Natural killer cell (primary cell): ENCODE measurements at regions not wholly inside any gene's neighbourhood (a gene's known extent, or its start where the extent isn't known, plus 50 kb on each side); places are given as distances from the start of the nearest gene placed in this dataset.

Source experiments
- ATAC-seq, 3 donors: fragments of 150-1000 bp in 2 of 3; fragments of 200-7000 bp in 1 of 3; cut with Tn5 transposase; 1 replicate in 1 of 3; 2 replicates in 2 of 3; pipeline ENCODE4 v1.10.0; 2021; ENCODE audit warnings: mild to moderate bottlenecking in 2 of 3, moderate library complexity in 2 of 3
- DNase-seq, 2 donors: peaks; one replicate each; pipeline versions ENCODE4 v3.0.0 to v3.0.0-alpha.2; 2013 to 2021; ENCODE audit warnings: mixed read lengths in 1 of 2
- H3K27ac ChIP-seq: one replicate; pipeline ENCODE4 v1.5.1; 2013; ENCODE audit warnings: mild to moderate bottlenecking, low read length
- H3K27me3 ChIP-seq: one replicate; pipeline ENCODE4 v1.6.1; 2013; ENCODE audit warnings: low read length; ENCODE audit not compliant: control insufficient read depth, insufficient read depth
- H3K36me3 ChIP-seq: one replicate; pipeline ENCODE4 v1.6.1; 2013; ENCODE audit warnings: low read length; ENCODE audit not compliant: control insufficient read depth, insufficient read depth
- H3K4me1 ChIP-seq: one replicate; pipeline ENCODE4 v1.6.1; 2013; ENCODE audit warnings: low read length; ENCODE audit not compliant: control insufficient read depth, insufficient read depth
- H3K4me3 ChIP-seq: one replicate; pipeline ENCODE4 v1.5.1; 2013; ENCODE audit warnings: low read length
- H3K9me3 ChIP-seq: one replicate; pipeline ENCODE4 v1.6.1; 2013; ENCODE audit warnings: low read length; ENCODE audit not compliant: control insufficient read depth, insufficient read depth
- H3K27ac Mint-ChIP-seq, 2 donors: one replicate each; pipeline ENCODE4 v1.8.0; 2022; ENCODE audit warnings: mild to moderate bottlenecking in 2 of 2, mixed read lengths in 2 of 2, moderate library complexity in 1 of 2
- H3K27me3 Mint-ChIP-seq, 2 donors: one replicate each; pipeline ENCODE4 v1.8.0; 2022; ENCODE audit warnings: low read depth in 2 of 2, mixed read lengths in 2 of 2
- H3K36me3 Mint-ChIP-seq: one replicate; pipeline ENCODE4 v1.8.0; 2022; ENCODE audit warnings: mixed read lengths
- H3K4me1 Mint-ChIP-seq, 2 donors: one replicate each; pipeline ENCODE4 v1.8.0; 2022; ENCODE audit warnings: mixed read lengths in 2 of 2
- H3K4me3 Mint-ChIP-seq: one replicate; pipeline ENCODE4 v1.8.0; 2022; ENCODE audit warnings: mild to moderate bottlenecking, moderate library complexity, mixed read lengths
- H3K9me3 Mint-ChIP-seq, 2 donors: one replicate each; pipeline ENCODE4 v1.8.0; 2022; ENCODE audit warnings: mixed read lengths in 2 of 2
- CTCF ChIP-seq: fragments of 200-600 bp; IDR thresholded peaks from one replicate; pipeline ENCODE4 v1.8.0; 2022; ENCODE audit warnings: antibody characterized with exemption
- WGBS: methylation state at CpG from one replicate; pipeline ENCODE4 v1.1.7; 2013; ENCODE audit warnings: missing lambda C conversion rate; ENCODE audit not compliant: insufficient coverage; 5-methylcytosine and 5-hydroxymethylcytosine counted together
- intact Hi-C: fragments of 100-400 bp; cut with micrococcal nuclease; formaldehyde crosslinking; loops from one replicate; pipeline ENCODE4 v1.14.2; 2022

DNA sequence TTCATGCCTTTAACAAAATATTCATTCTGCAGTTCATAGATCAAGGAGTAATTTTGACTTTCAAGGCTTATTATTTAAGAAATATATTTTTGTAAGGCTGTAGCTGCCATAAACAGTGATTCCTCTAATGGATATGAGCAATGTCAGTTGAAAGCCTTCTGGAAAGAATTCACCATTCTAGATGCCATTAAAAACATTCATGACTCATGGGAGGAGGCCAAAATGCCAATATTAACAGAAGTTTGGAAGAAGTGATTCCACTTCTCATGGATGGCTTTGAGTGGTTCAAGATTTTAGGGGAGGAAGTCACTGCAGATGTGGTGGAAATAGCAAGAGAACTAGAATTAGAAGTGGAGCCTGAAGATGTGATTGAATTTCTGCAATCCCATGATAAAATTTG, 229.1 kb downstream of the DEPDC1B start:
- no peak overlapping the region for H3K27ac Mint-ChIP-seq
- Histone ChIP-seq H3K9me3 (no peaks in the 10 kb centered on the region), H3K36me3 (no peaks in the 10 kb centered on the region), H3K4me3 (no peak overlapping the region), H3K27me3 (no peaks in the 10 kb centered on the region), H3K4me1 (no peaks in the 10 kb centered on the region), H3K27ac (no peak overlapping the region)
- no peak for ATAC-seq
- no peak for DNase-seq
- H3K27me3 Mint-ChIP-seq, result peaks cover 0 to 3% of the 10 kb centered on the region in 2 donors
- H3K36me3 Mint-ChIP-seq, result no peaks in the 10 kb centered on the region
- intact Hi-C loops, result no loop called here
- no peaks in the 10 kb centered on the region for H3K4me1 Mint-ChIP-seq
- no peak for TF ChIP-seq CTCF
- H3K4me3 Mint-ChIP-seq, result no peak overlapping the region
- H3K9me3 Mint-ChIP-seq, result peaks cover 10 to 12% of the 10 kb centered on the region in 2 donors

DNA sequence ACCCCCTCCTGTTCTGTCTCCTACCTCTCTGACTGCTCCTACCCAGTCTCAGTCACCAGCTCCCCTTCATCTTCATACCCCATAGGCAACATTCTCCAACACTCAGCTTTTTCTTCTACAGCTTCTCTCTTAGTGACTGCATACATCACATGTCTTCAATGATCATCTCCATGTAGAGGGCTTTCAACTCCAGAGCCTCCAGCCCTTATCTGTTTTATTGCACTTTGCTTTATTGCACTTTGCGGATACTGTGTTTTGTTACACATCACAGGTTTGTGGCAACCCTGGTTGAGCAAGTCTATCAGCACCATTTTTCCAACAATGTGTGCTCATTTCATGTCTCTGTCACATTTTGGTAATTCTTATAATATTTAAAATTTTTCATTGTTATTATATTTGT, 230.7 kb downstream of the DEPDC1B start:
- 94% methylated on average over 1 of the region's 1 CpG for WGBS
- H3K27ac Mint-ChIP-seq, result no peak overlapping the region

GRCh38 chr5:60463179-60463868, 236.6 kb downstream of the DEPDC1B start:
- H3K4me1 Mint-ChIP-seq, result no peaks in the 10 kb centered on the region
- peaks cover 3 to 5% of the 10 kb centered on the region in 2 donors for H3K9me3 Mint-ChIP-seq
- DNase-seq (no peak), ATAC-seq (no peak)
- no peak overlapping the region for H3K4me3 Mint-ChIP-seq
- Histone ChIP-seq H3K36me3 (no peaks in the 10 kb centered on the region), H3K27ac (no peak overlapping the region), H3K4me1 (no peaks in the 10 kb centered on the region), H3K27me3 (no peaks in the 10 kb centered on the region), H3K9me3 (no peaks in the 10 kb centered on the region), H3K4me3 (no peak overlapping the region)
- 80% methylated on average over 5 of the region's 5 CpGs for WGBS
- no peak for TF ChIP-seq CTCF
- intact Hi-C loops, result no loop called here
- H3K36me3 Mint-ChIP-seq, result no peaks in the 10 kb centered on the region
- no peaks in the 10 kb centered on the region for H3K27me3 Mint-ChIP-seq
- no peak overlapping the region for H3K27ac Mint-ChIP-seq

More for the DNA sequence above, 230.7 kb downstream of the DEPDC1B start:
- H3K27me3 Mint-ChIP-seq, result peaks cover 0 to 3% of the 10 kb centered on the region in 2 donors
- no peaks in the 10 kb centered on the region for H3K36me3 Mint-ChIP-seq
- H3K9me3 Mint-ChIP-seq, result peaks cover 12 to 13% of the 10 kb centered on the region in 2 donors
- no peak for DNase-seq
- ATAC-seq, result no peak
- Histone ChIP-seq H3K27ac (no peak overlapping the region), H3K9me3 (no peaks in the 10 kb centered on the region), H3K27me3 (no peaks in the 10 kb centered on the region), H3K4me3 (no peak overlapping the region), H3K4me1 (no peaks in the 10 kb centered on the region), H3K36me3 (no peaks in the 10 kb centered on the region)
- intact Hi-C loops, result no loop called here
- no peaks in the 10 kb centered on the region for H3K4me1 Mint-ChIP-seq
- no peak for TF ChIP-seq CTCF
- no peak overlapping the region for H3K4me3 Mint-ChIP-seq

GRCh38 chr5:60458666-60459065, 241.3 kb downstream of the DEPDC1B start:
- H3K27me3 ChIP-seq, result no peaks in the 10 kb centered on the region
- Mint-ChIP-seq H3K9me3 (peaks cover 3 to 4% of the 10 kb centered on the region in 2 donors), H3K4me3 (no peak overlapping the region), H3K27ac (no peak overlapping the region), H3K27me3 (no peaks in the 10 kb centered on the region), H3K36me3 (no peaks in the 10 kb centered on the region), H3K4me1 (no peaks in the 10 kb centered on the region)
- H3K4me1 ChIP-seq, result no peaks in the 10 kb centered on the region
- no peak for TF ChIP-seq CTCF
- no peak for DNase-seq
- no peak overlapping the region for H3K27ac ChIP-seq
- 94% methylated on average over 7 of the region's 7 CpGs for WGBS
- H3K36me3 ChIP-seq, result no peaks in the 10 kb centered on the region
- no peak overlapping the region for H3K4me3 ChIP-seq
- no peaks in the 10 kb centered on the region for H3K9me3 ChIP-seq
- intact Hi-C loops, result no loop called here
- ATAC-seq, result no peak
